Natural killer cell treated with Interleukin-12 subunit alpha and Interleukin-12 subunit beta and Interleukin-15 and Interleukin-18, amount 100 ng/mL, for 72 hours (primary cell): ENCODE measurements at regions not wholly inside any gene's neighbourhood (a gene's known extent, or its start where the extent isn't known, plus 50 kb on each side); places are given as distances from the start of the nearest gene placed in this dataset.

Experiments used
- ATAC-seq, 2 donors: fragments of 150-1000 bp; cut with Tn5 transposase in 1 of 2; sonication (Bioruptor Pico), chemical (Tn5 transposase) in 1 of 2; 2 replicates each; pipeline ENCODE4 v1.10.0; 2021
- DNase-seq: peaks from one replicate; pipeline ENCODE4 v3.0.0; 2022; ENCODE audit warnings: low spot score
- H3K27ac Mint-ChIP-seq, 2 donors: 1 replicate in 1 of 2; 2 replicates in 1 of 2; pipeline ENCODE4 v1.8.0; 2022; ENCODE audit warnings: mixed read lengths in 2 of 2, mild to moderate bottlenecking in 1 of 2, moderate library complexity in 1 of 2
- H3K27me3 Mint-ChIP-seq, 2 donors: 1 replicate in 1 of 2; 2 replicates in 1 of 2; pipeline ENCODE4 v1.8.0; 2022; ENCODE audit warnings: mixed read lengths in 2 of 2
- H3K36me3 Mint-ChIP-seq: one replicate; pipeline ENCODE4 v1.8.0; 2022; ENCODE audit warnings: mixed read lengths
- H3K4me1 Mint-ChIP-seq, 2 donors: 1 replicate in 1 of 2; 2 replicates in 1 of 2; pipeline ENCODE4 v1.8.0; 2022; ENCODE audit warnings: low read depth in 2 of 2, mixed read lengths in 2 of 2, mild to moderate bottlenecking in 1 of 2
- H3K4me3 Mint-ChIP-seq: one replicate; pipeline ENCODE4 v1.8.0; 2022; ENCODE audit warnings: mixed read lengths
- H3K9me3 Mint-ChIP-seq: 2 replicates; pipeline ENCODE4 v1.8.0; 2022; ENCODE audit warnings: mixed read lengths

GRCh38 chrX:131725001-131725654 is 181.3 kb downstream of the OR13H1 start:
- Mint-ChIP-seq H3K36me3 (no peaks in the 10 kb centered on the region), H3K27ac (peak overlapping the region in 1 of 2 donors; percentile 15), H3K4me1 (peaks cover 0 to 13% of the 10 kb centered on the region in 2 donors), H3K27me3 (peaks cover 0 to 7% of the 10 kb centered on the region in 2 donors), H3K4me3 (no peak overlapping the region), H3K9me3 (peaks cover 3% of the 10 kb centered on the region)
- ATAC-seq (no peak), DNase-seq (no peak)

GRCh38 chrX:131727778-131728177 is 183.9 kb downstream of the OR13H1 start:
- Mint-ChIP-seq H3K27ac (peak overlapping the region in 1 of 2 donors; percentile 98), H3K4me3 (no peak overlapping the region), H3K9me3 (peaks cover 3% of the 10 kb centered on the region), H3K27me3 (peaks cover 0 to 4% of the 10 kb centered on the region in 2 donors), H3K4me1 (peaks cover 0 to 13% of the 10 kb centered on the region in 2 donors), H3K36me3 (no peaks in the 10 kb centered on the region)
- no peak for DNase-seq
- ATAC-seq = no peak

DNA sequence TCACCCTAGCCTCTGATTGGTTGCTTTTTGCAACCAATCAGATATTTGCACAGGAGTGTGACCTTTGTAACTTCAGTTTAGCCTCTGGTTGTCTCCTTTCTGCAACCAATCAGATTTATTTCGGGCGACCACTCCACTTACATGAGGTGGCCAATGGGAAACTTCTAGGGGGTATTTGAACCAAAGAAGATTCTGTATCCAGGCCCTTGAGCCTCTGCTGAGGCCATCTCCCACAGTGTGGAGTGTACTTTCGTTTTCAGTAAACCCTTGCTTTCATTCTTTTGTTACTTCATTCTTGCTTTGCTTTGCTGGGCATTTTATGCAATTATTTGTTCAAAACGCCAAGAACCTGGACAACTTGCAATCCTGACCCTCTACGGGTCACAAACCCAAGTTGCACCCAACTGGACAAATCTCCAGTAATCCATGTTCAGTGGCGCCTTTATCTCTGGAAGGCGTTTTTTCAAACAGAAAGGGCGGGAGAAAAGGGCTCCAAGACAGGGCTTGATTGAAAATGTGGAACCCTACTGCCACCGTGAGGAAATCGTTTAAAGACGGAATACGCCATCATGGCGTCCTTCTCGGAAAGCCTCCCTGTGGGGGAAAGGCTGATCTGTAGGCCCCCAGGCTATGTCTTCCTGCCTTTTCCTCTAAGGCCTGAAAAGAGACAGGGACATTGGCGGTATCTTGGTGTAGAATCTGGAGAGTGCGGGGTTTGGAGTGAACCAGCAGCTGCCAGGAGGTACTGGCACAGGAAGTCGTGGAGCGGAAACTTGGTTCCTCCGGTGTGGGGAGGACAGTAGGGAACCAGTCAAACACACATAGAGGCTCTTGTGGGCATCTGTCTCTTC is 184.6 kb downstream of the OR13H1 start:
- Mint-ChIP-seq H3K9me3 (peaks cover 3% of the 10 kb centered on the region), H3K4me3 (no peak overlapping the region), H3K27ac (peak overlapping the region in 1 of 2 donors; percentile 98), H3K27me3 (peaks cover 0 to 4% of the 10 kb centered on the region in 2 donors), H3K4me1 (peaks cover 0 to 13% of the 10 kb centered on the region in 2 donors), H3K36me3 (no peaks in the 10 kb centered on the region)
- peak; percentile 65 for DNase-seq
- peak in 1 of 2 donors; percentile 86 for ATAC-seq

DNA sequence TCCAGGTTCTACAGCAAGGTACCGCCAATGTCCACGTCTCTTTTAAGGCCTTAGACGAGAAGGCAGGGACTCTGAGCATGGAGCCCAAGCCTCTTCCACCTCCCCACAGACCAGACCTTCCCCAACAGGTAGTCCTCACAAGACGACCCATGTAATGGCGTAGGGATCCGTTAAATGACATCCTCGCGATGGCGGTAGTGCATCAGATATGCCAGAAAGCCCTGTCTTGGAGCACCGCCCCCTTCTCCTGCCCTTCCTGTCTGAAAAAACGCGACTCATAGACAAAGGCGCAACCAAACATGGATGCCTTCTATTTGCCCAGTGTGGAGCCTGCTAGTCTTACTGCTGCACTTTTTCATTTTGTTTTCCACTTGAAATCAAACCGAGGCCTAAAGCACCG is 185.4 kb downstream of the OR13H1 start:
- Mint-ChIP-seq H3K36me3 (no peaks in the 10 kb centered on the region), H3K27ac (peak overlapping the region in 1 of 2 donors; percentile 98), H3K4me3 (no peak overlapping the region), H3K4me1 (peaks cover 0 to 16% of the 10 kb centered on the region in 2 donors), H3K27me3 (peaks cover 0 to 4% of the 10 kb centered on the region in 2 donors), H3K9me3 (peaks cover 3% of the 10 kb centered on the region)
- DNase-seq (peak; percentile 82), ATAC-seq (peak in 1 of 2 donors; percentile 85)

GRCh38 chrX:131734621-131735020 is 190.7 kb downstream of the OR13H1 start:
- ATAC-seq (peak in 1 of 2 donors; percentile 78), DNase-seq (peak; percentile 64)
- Mint-ChIP-seq H3K36me3 (no peaks in the 10 kb centered on the region), H3K27me3 (no peaks in the 10 kb centered on the region), H3K27ac (peak overlapping the region in 1 of 2 donors; percentile 63), H3K9me3 (no peaks in the 10 kb centered on the region), H3K4me1 (peaks cover 0 to 6% of the 10 kb centered on the region in 2 donors), H3K4me3 (no peak overlapping the region)

GRCh38 chrX:131735127-131735526 is 191.3 kb downstream of the OR13H1 start:
- Mint-ChIP-seq H3K36me3 (no peaks in the 10 kb centered on the region), H3K27me3 (no peaks in the 10 kb centered on the region), H3K4me1 (peaks cover 0 to 6% of the 10 kb centered on the region in 2 donors), H3K27ac (peak overlapping the region in 1 of 2 donors; percentile 63), H3K9me3 (no peaks in the 10 kb centered on the region), H3K4me3 (no peak overlapping the region)
- ATAC-seq (no peak), DNase-seq (no peak)

- Mint-ChIP-seq H3K9me3 (no peaks in the 10 kb centered on the region), H3K4me1 (peaks cover 0 to 6% of the 10 kb centered on the region in 2 donors), H3K27ac (no peak overlapping the region), H3K27me3 (no peaks in the 10 kb centered on the region), H3K36me3 (peaks cover 6% of the 10 kb centered on the region), H3K4me3 (no peak overlapping the region)
- no peak for DNase-seq
- no peak for ATAC-seq
Measured at GRCh38 chrX:131739823-131740222, 195.9 kb downstream of the OR13H1 start.

DNA sequence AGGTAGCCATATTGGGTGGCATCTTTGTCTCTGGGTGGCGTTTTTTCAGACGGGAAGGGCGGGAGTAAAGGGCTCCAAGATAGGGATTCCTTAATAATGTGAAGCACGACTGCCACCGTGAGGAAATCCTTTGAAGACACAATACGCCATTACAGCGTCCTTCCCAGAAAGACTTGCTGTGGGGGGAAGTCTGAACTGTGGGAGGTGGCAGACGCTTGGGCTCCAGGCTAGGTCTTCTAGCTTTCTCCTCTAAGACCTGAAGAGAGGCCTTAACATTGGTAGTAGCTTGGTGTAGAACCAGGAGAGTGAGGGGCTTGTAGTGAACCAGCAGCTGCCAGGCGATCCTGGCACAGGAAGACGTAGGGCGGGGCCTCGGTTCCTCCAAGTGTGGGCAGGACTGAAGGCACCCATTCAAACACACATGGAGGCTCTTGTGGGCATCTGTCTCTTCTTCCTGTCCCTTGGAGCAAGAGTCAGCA is 197.3 kb downstream of the OR13H1 start:
- Mint-ChIP-seq H3K9me3 (no peaks in the 10 kb centered on the region), H3K36me3 (peaks cover 6% of the 10 kb centered on the region), H3K4me3 (no peak overlapping the region), H3K27me3 (no peaks in the 10 kb centered on the region), H3K4me1 (peaks cover 0 to 8% of the 10 kb centered on the region in 2 donors), H3K27ac (peak overlapping the region in 1 of 2 donors; percentile 92)
- ATAC-seq (peak in 1 of 2 donors; percentile 85), DNase-seq (peak; percentile 75)

DNA sequence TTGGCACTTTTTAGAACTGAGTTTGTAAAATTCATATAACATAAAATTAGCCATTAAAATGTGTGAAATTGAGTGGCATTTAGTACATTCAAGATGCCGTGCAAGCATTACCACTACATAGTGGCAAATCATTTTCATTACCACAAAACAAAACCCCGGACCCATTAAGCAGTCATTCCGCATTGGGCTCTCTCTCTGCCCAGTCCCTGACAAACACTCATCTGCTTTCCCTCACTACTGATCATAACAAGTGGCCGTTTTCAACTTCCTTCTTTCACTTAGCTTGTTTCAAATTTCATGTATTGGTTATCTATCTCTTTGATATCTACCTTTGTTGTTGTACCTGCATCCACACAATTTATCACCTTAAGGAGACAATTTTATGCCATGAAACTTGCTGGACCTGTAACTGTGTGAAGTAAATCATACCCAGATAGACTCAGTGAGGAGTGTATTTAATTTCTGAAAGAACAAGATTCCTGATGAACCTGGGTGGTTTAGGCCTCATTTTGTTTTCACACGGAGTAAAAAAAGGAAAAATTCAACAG is 202.1 kb downstream of the OR13H1 start:
- Mint-ChIP-seq H3K9me3 (no peaks in the 10 kb centered on the region), H3K27me3 (no peaks in the 10 kb centered on the region), H3K36me3 (no peaks in the 10 kb centered on the region), H3K4me3 (no peak overlapping the region), H3K4me1 (peaks cover 0 to 10% of the 10 kb centered on the region in 2 donors), H3K27ac (peak overlapping the region in 1 of 2 donors; percentile 88)
- DNase-seq (no peak), ATAC-seq (no peak)

DNA sequence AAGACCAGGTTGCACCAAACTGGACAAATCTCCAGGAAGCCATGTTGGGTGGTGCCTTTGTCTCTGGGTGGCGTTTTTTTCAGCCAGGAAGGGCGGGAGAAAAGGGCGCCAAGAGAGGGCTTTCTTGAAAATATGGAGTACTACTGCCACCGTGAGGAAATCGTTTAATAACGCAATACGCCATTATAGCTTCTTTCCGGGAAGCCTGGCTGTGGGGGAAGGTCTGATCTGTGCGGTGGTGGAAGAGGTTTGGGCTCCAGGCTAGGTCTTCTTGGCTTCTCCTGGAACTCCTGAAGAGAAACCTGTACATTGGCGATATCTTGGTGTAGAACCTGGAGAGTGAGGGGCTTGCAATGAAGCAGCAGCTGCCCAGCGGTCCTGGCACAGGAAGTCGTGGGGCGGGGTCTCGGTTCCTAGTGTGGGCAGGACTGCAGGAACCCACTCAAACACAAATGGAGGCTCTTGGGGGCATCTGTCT is 202.7 kb downstream of the OR13H1 start:
- H3K36me3 Mint-ChIP-seq = no peaks in the 10 kb centered on the region
- peaks cover 0 to 8% of the 10 kb centered on the region in 2 donors for H3K4me1 Mint-ChIP-seq
- H3K27ac Mint-ChIP-seq = peak overlapping the region in 1 of 2 donors; percentile 88
- ATAC-seq (peak in 1 of 2 donors; percentile 82), DNase-seq (peak; percentile 71)
- no peaks in the 10 kb centered on the region for H3K9me3 Mint-ChIP-seq
- no peak overlapping the region for H3K4me3 Mint-ChIP-seq
- H3K27me3 Mint-ChIP-seq = no peaks in the 10 kb centered on the region

DNA sequence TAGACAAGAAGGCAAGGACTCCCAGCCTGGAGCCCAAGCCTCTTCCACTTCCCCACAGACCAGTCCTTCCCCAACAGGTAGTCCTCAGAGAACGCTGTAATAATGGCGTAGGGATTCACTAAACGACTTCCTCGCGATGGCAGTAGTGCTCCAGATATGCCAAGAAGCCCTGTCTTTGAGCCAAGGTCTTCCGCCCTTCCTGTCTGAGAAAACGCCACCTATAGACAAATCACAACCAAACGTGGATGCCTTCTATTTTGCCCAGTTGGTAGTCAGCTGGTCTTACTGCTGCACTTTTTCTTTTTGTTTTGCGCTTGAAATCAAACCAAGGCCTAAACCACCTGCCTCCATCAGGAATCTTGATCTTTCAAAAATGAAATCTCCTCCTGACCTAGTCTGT is 203.3 kb downstream of the OR13H1 start:
- H3K27me3 Mint-ChIP-seq = no peaks in the 10 kb centered on the region
- peak overlapping the region in 1 of 2 donors; percentile 88 for H3K27ac Mint-ChIP-seq
- no peaks in the 10 kb centered on the region for H3K36me3 Mint-ChIP-seq
- peaks cover 0 to 8% of the 10 kb centered on the region in 2 donors for H3K4me1 Mint-ChIP-seq
- H3K9me3 Mint-ChIP-seq = no peaks in the 10 kb centered on the region
- peak in 1 of 2 donors; percentile 85 for ATAC-seq
- peak; percentile 66 for DNase-seq
- no peak overlapping the region for H3K4me3 Mint-ChIP-seq

- no peaks in the 10 kb centered on the region for H3K4me1 Mint-ChIP-seq
- ATAC-seq = peak in 1 of 2 donors; percentile 79
- DNase-seq = peak; percentile 70
- H3K27me3 Mint-ChIP-seq = no peaks in the 10 kb centered on the region
- H3K27ac Mint-ChIP-seq = peak overlapping the region in 1 of 2 donors; percentile 77
- H3K4me3 Mint-ChIP-seq = no peak overlapping the region
- no peaks in the 10 kb centered on the region for H3K9me3 Mint-ChIP-seq
- no peaks in the 10 kb centered on the region for H3K36me3 Mint-ChIP-seq
Measured at GRCh38 chrX:131752493-131753198, 208.8 kb downstream of the OR13H1 start.

GRCh38 chrX:131762802-131763234 is 218.9 kb downstream of the OR13H1 start:
- no peaks in the 10 kb centered on the region for H3K9me3 Mint-ChIP-seq
- no peaks in the 10 kb centered on the region for H3K27me3 Mint-ChIP-seq
- peaks cover 0 to 15% of the 10 kb centered on the region in 2 donors for H3K4me1 Mint-ChIP-seq
- DNase-seq (no peak), ATAC-seq (peak in 1 of 2 donors; percentile 69)
- no peak overlapping the region for H3K4me3 Mint-ChIP-seq
- no peaks in the 10 kb centered on the region for H3K36me3 Mint-ChIP-seq
- peak overlapping the region in 1 of 2 donors; percentile 44 for H3K27ac Mint-ChIP-seq
